ENCODE measurements at regions not wholly inside any gene's neighbourhood (a gene's known extent, or its start where the extent isn't known, plus 50 kb on each side); places are given as distances from the start of the nearest gene placed in this dataset.

DNA sequence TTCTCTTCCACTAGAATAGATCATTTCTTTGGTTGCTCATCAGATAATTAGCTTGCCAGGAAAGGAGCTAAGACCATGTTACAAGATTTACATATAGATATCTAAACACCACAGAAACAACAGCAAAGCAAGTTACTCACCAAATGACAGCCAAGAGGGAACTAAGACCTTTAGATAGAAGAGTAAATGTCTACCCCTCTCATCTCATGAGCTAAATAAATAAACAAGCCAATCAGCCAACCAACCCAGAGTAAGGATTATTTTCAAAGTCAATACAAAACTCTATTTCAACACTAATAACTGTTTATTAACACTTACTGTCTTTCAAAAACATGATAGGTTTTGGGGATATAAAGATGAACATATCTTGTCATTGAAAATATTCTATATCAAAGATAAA lies 474.7 kb downstream of the LMO4 start:
- no peak overlapping the region for H3K9ac ChIP-seq (ENCODE audit: low read length)
- intact Hi-C loops (cut with micrococcal nuclease): loop anchor here (10.0 kb wide), 1 partner anchor 479 kb away; the partner anchor contains the start of gene LMO4
- DNase-seq: no peak
- no peaks in the 10 kb centered on the region for H3K9me2 ChIP-seq (replicated peaks; ENCODE audit: low read length)
- no peak overlapping the region for H3K4me2 ChIP-seq (ENCODE audit: low read length)
- H3K27me3 ChIP-seq (ENCODE audit: low read length): no peaks in the 10 kb centered on the region
- H3F3A ChIP-seq (ENCODE audit: low read length, unreplicated experiment): no peaks in the 10 kb centered on the region
- ChIA-PET POLR2A (ENCODE audit: unreplicated experiment) (no interaction called here), CTCF (no interaction called here)
- no peak overlapping the region for H2AFZ ChIP-seq (ENCODE audit: low read length)
- H4K20me1 ChIP-seq (ENCODE audit: low read length): no peaks in the 10 kb centered on the region
- no peaks in the 10 kb centered on the region for H3K9me3 ChIP-seq (ENCODE audit: low read length)
- H3K27ac ChIP-seq (ENCODE audit: low read length): no peak overlapping the region
- peaks cover 22% of the 10 kb centered on the region for H3K4me1 ChIP-seq (ENCODE audit: insufficient read depth, low read length)
- H3K79me2 ChIP-seq (ENCODE audit: low read length): no peaks in the 10 kb centered on the region
- no peak for ATAC-seq
- no TSS peak for BruUV-seq (replicated peaks)
- no peak overlapping the region for H3K4me3 ChIP-seq (ENCODE audit: low read length)
- H3K36me3 ChIP-seq (ENCODE audit: low read depth, low read length): no peaks in the 10 kb centered on the region
- TF ChIP-seq, protein P1, sequence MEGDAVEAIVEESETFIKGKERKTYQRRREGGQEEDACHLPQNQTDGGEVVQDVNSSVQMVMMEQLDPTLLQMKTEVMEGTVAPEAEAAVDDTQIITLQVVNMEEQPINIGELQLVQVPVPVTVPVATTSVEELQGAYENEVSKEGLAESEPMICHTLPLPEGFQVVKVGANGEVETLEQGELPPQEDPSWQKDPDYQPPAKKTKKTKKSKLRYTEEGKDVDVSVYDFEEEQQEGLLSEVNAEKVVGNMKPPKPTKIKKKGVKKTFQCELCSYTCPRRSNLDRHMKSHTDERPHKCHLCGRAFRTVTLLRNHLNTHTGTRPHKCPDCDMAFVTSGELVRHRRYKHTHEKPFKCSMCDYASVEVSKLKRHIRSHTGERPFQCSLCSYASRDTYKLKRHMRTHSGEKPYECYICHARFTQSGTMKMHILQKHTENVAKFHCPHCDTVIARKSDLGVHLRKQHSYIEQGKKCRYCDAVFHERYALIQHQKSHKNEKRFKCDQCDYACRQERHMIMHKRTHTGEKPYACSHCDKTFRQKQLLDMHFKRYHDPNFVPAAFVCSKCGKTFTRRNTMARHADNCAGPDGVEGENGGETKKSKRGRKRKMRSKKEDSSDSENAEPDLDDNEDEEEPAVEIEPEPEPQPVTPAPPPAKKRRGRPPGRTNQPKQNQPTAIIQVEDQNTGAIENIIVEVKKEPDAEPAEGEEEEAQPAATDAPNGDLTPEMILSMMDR (conservative IDR thresholded peaks at IDR 0.05; ENCODE audit: low read depth, low read length): no peak
- TF ChIP-seq EZH2phosphoT487 (IDR thresholded peaks at IDR 0.05; ENCODE audit: borderline replicate concordance, low read length): no peak
- TF ChIP-seq EZH2 (IDR thresholded peaks at IDR 0.05; ENCODE audit: low read length, unreplicated experiment): no peak

DNA sequence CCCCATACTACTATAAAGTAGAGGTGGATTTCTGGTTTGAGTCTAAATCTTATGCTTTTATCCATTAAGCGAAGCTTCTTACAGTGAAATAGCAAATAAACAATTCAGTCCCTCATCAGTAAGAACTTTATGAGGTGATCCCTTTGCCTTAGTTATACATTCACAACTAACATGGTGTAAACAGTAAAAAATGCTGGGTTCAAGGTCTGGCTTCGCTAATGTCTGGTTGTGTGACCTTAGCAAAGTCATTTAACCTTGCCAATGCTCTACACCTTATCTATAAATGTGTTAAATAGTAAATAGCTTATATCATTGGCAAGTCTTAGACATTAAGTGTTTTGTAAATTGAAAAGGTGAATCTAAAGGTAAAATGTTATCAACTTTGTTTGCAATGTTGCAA lies 475.4 kb downstream of the LMO4 start:
- ChIA-PET POLR2A (ENCODE audit: unreplicated experiment) (no interaction called here), CTCF (no interaction called here)
- no peaks in the 10 kb centered on the region for H3K36me3 ChIP-seq (ENCODE audit: low read depth, low read length)

More for the DNA sequence above, 475.4 kb downstream of the LMO4 start:
- no peak overlapping the region for H3K4me3 ChIP-seq (ENCODE audit: low read length)
- TF ChIP-seq, protein P1 (conservative IDR thresholded peaks at IDR 0.05; ENCODE audit: low read depth, low read length): no peak
- TF ChIP-seq EZH2 (IDR thresholded peaks at IDR 0.05; ENCODE audit: low read length, unreplicated experiment) (no peak), EZH2phosphoT487 (IDR thresholded peaks at IDR 0.05; ENCODE audit: borderline replicate concordance, low read length) (no peak)
- DNase-seq: no peak
- H3K9me2 ChIP-seq (replicated peaks; ENCODE audit: low read length): no peaks in the 10 kb centered on the region
- H3K9ac ChIP-seq (ENCODE audit: low read length): no peak overlapping the region
- peaks cover 22% of the 10 kb centered on the region for H3K4me1 ChIP-seq (ENCODE audit: insufficient read depth, low read length)
- H4K20me1 ChIP-seq (ENCODE audit: low read length): no peaks in the 10 kb centered on the region
- no peaks in the 10 kb centered on the region for H3K79me2 ChIP-seq (ENCODE audit: low read length)
- no peaks in the 10 kb centered on the region for H3K9me3 ChIP-seq (ENCODE audit: low read length)
- H2AFZ ChIP-seq (ENCODE audit: low read length): no peak overlapping the region
- H3K27ac ChIP-seq (ENCODE audit: low read length): no peak overlapping the region
- ATAC-seq: no peak
- no peaks in the 10 kb centered on the region for H3K27me3 ChIP-seq (ENCODE audit: low read length)
- no peaks in the 10 kb centered on the region for H3F3A ChIP-seq (ENCODE audit: low read length, unreplicated experiment)
- intact Hi-C loops (cut with micrococcal nuclease): loop anchor here (10.0 kb wide), 1 partner anchor 479 kb away; the partner anchor contains the start of gene LMO4
- BruUV-seq (replicated peaks): no TSS peak
- H3K4me2 ChIP-seq (ENCODE audit: low read length): no peak overlapping the region

Data from PC-3 (cell line).